Sigmoid colon (tissue), 6 donors: ENCODE measurements at regions not wholly inside any gene's neighbourhood (a gene's known extent, or its start where the extent isn't known, plus 50 kb on each side); places are given as distances from the start of the nearest gene placed in this dataset.

Experiments
- DNase-seq: peaks from one replicate; pipeline ENCODE4 v3.0.0-alpha.2; 2019
- H3K27ac ChIP-seq, 4 donors: fragments of 200-600 bp; sonication (generic); one replicate each; pipeline ENCODE4 v1.5.1; 2016 to 2019; ENCODE audit warnings: mild to moderate bottlenecking in 1 of 4
- H3K27me3 ChIP-seq, 3 donors: fragments of 200-600 bp; sonication (generic); one replicate each; pipeline ENCODE4 v1.5.1; 2019; ENCODE audit warnings: mild to moderate bottlenecking in 1 of 3
- H3K36me3 ChIP-seq, 4 donors: fragments of 200-600 bp; sonication (generic); one replicate each; pipeline ENCODE4 v1.5.1; 2016 to 2019
- H3K4me1 ChIP-seq, 4 donors: fragments of 200-600 bp; sonication (generic); one replicate each; pipeline ENCODE4 v1.5.1; 2017 to 2019
- H3K4me3 ChIP-seq, 4 donors: fragments of 200-600 bp; sonication (generic); one replicate each; pipeline ENCODE4 v1.5.1; 2017 to 2019; ENCODE audit warnings: mild to moderate bottlenecking in 2 of 4, moderate library complexity in 1 of 4
- H3K9me3 ChIP-seq, 4 donors: fragments of 200-600 bp in 3 of 4; sonication (generic) in 3 of 4; one replicate each; pipeline versions ENCODE4 v1.5.1 to v1.6.1; 2013 to 2019
- EP300 ChIP-seq, 4 donors: sonication (generic); formaldehyde crosslinking; IDR thresholded peaks; one replicate each; pipeline ENCODE4 v1.6.1; 2017; ENCODE audit warnings: antibody characterized with exemption in 4 of 4
- POLR2A ChIP-seq, 2 donors: fragments of 450-650 bp; IDR thresholded peaks; one replicate each; pipeline ENCODE4 v1.6.1; 2016; ENCODE audit warnings: antibody characterized with exemption in 2 of 2, mild to moderate bottlenecking in 2 of 2, moderate library complexity in 2 of 2
- POLR2AphosphoS5 ChIP-seq, 4 donors: sonication (generic); formaldehyde crosslinking; IDR thresholded peaks; one replicate each; pipeline ENCODE4 v1.6.1; 2017; ENCODE audit warnings: antibody characterized with exemption in 4 of 4
- WGBS, 2 donors: extraction: QIAGEN DNeasy Blood & Tissue Kit; methylation state at CpG; one replicate each; pipeline ENCODE4 v1.1.7; 2013; 5-methylcytosine and 5-hydroxymethylcytosine counted together
- intact Hi-C: fragments of 100-400 bp; cut with DNase I; formaldehyde crosslinking; loops from one replicate; pipeline ENCODE4 v1.15.1; 2023
- TF ChIP-seq, protein P1 (sequence below), 4 experiments: fragments of 450-650 bp in 3 of 4; fragments of 200-600 bp in 1 of 4; IDR thresholded peaks; one replicate each; pipeline ENCODE4 v1.5.1; 2016 to 2019; ENCODE audit warnings: antibody characterized with exemption in 4 of 4, mild to moderate bottlenecking in 3 of 4, moderate library complexity in 2 of 4
- donor health status: healthy with polysubstance abuse.
- donor health status: healthy.

DNA sequence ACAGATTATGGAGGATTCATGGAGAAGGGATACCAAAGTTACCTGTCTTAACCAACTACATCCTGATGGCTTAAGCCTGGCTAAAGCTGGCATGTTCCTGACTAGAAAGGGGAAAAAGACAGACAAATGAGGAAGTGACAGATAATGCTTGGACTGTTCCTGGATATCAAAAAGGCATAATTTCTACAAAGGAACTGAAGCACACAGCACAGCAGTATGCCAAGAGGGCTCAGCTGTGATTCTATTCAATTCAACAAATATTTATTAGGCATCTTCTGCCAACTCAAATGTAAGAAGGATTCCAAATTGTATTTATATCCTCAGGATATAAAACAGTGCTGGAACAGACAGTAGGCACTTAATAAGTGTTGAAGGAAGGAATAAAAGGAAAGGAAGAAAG, 59.5 kb downstream of the KLF12 start:
- no peak for TF ChIP-seq POLR2AphosphoS5 (IDR thresholded peaks at IDR 0.05)
- no peak for TF ChIP-seq EP300 (IDR thresholded peaks at IDR 0.05)
- TF ChIP-seq, protein P1, sequence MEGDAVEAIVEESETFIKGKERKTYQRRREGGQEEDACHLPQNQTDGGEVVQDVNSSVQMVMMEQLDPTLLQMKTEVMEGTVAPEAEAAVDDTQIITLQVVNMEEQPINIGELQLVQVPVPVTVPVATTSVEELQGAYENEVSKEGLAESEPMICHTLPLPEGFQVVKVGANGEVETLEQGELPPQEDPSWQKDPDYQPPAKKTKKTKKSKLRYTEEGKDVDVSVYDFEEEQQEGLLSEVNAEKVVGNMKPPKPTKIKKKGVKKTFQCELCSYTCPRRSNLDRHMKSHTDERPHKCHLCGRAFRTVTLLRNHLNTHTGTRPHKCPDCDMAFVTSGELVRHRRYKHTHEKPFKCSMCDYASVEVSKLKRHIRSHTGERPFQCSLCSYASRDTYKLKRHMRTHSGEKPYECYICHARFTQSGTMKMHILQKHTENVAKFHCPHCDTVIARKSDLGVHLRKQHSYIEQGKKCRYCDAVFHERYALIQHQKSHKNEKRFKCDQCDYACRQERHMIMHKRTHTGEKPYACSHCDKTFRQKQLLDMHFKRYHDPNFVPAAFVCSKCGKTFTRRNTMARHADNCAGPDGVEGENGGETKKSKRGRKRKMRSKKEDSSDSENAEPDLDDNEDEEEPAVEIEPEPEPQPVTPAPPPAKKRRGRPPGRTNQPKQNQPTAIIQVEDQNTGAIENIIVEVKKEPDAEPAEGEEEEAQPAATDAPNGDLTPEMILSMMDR (IDR thresholded peaks at IDR 0.05): no peak
- TF ChIP-seq POLR2A (IDR thresholded peaks at IDR 0.05): no peak
- Histone ChIP-seq H3K27ac (peak overlapping the region in 2 of 4 donors; percentile 1 to 20), H3K27me3 (no peaks in the 10 kb centered on the region), H3K4me1 (peaks cover 0 to 58% (median 35%) of the 10 kb centered on the region in 4 donors), H3K9me3 (no peaks in the 10 kb centered on the region), H3K36me3 (no peaks in the 10 kb centered on the region), H3K4me3 (no peak overlapping the region)
- intact Hi-C loops: loop anchor here (5.0 kb wide), 2 partner anchors 38 to 58 kb away; partner anchors contain the start of gene KLF12
- DNase-seq: no peak

DNA sequence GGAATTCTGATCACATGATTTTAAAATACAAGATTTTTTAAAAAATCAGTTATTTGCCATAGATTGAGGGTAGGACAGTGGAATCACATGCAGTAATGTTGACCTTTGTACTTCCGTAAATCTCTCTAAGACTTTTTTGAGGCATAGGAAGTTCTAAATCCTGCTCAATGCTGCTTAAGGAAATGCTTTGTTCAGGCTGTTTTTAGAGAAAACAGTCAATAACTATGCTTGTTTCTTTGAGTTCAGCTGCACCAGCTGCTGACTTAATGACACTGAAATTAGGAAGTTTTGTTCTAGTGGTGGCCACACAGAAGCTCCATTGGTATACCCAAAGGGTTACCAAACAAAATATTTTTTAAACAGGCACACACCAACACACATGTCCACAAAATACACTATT, 60.9 kb downstream of the KLF12 start:
- WGBS, 2 donors: 80 to 87% methylated on average over 1 of the region's 1 CpG
- Histone ChIP-seq H3K4me3 (no peak overlapping the region), H3K36me3 (no peaks in the 10 kb centered on the region), H3K4me1 (peaks cover 0 to 47% (median 27%) of the 10 kb centered on the region in 4 donors), H3K27me3 (no peaks in the 10 kb centered on the region), H3K27ac (no peak overlapping the region), H3K9me3 (no peaks in the 10 kb centered on the region)
- no peak for DNase-seq
- intact Hi-C loops: no loop called here
- TF ChIP-seq POLR2AphosphoS5 (IDR thresholded peaks at IDR 0.05): no peak
- TF ChIP-seq, protein P1 (IDR thresholded peaks at IDR 0.05): no peak
- no peak for TF ChIP-seq EP300 (IDR thresholded peaks at IDR 0.05)
- no peak for TF ChIP-seq POLR2A (IDR thresholded peaks at IDR 0.05)

DNA sequence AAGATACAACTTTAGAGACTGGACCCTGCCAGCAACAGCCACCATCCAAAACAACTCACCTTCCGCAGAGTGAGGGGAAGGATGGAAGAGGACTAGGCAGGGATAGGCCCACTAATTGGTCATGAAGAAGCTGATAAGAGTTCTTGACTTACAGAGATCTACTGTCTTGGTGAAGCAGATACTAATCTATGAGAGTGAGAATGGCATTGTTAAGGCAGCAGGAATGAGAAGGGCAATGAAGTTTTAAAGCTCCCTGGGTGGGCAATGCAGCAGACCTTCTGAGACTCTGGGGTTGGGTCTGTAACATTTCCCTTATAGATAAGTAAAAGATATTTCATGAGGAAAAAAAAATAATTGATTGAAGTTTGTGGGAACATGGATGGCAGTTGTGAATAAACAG, 63.7 kb downstream of the KLF12 start:
- Histone ChIP-seq H3K9me3 (no peaks in the 10 kb centered on the region), H3K4me3 (no peak overlapping the region), H3K27ac (no peak overlapping the region), H3K4me1 (peaks cover 0 to 38% (median 26%) of the 10 kb centered on the region in 4 donors), H3K27me3 (no peaks in the 10 kb centered on the region), H3K36me3 (no peaks in the 10 kb centered on the region)
- WGBS, 2 donors: 94 to 95% methylated on average over 1 of the region's 1 CpG
- intact Hi-C loops: no loop called here
- no peak for TF ChIP-seq POLR2A (IDR thresholded peaks at IDR 0.05)
- TF ChIP-seq EP300 (IDR thresholded peaks at IDR 0.05): no peak
- TF ChIP-seq, protein P1 (IDR thresholded peaks at IDR 0.05): no peak
- TF ChIP-seq POLR2AphosphoS5 (IDR thresholded peaks at IDR 0.05): no peak
- DNase-seq: no peak

DNA sequence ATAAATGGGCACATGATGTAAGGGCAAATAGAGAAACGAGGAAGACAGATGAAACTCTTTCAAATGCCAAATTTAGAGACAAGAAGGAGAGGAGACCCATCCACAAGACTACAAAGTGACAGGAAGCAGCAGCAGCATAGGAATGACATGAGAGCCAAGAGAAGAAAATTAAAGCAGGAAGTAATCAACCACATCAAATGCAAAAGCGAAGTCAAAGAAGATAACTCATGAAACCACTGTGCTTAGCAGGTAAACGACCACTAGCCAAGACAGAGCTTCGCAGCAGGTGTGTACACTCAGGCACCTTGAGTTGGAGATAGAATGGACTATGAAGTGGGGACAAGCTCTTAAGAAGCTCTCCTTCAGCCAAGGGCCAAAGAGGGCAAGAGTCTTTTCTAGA, 64.1 kb downstream of the KLF12 start:
- H3K27me3 ChIP-seq: no peaks in the 10 kb centered on the region
- H3K4me3 ChIP-seq: no peak overlapping the region
- no peaks in the 10 kb centered on the region for H3K36me3 ChIP-seq
- TF ChIP-seq POLR2A (IDR thresholded peaks at IDR 0.05) (no peak), EP300 (IDR thresholded peaks at IDR 0.05) (no peak), POLR2AphosphoS5 (IDR thresholded peaks at IDR 0.05) (no peak)
- TF ChIP-seq, protein P1 (IDR thresholded peaks at IDR 0.05): no peak
- intact Hi-C loops: no loop called here
- WGBS, 2 donors: 50 to 76% methylated on average over 4 of the region's 4 CpGs
- H3K27ac ChIP-seq: no peak overlapping the region
- H3K4me1 ChIP-seq: peaks cover 0 to 33% (median 22%) of the 10 kb centered on the region in 4 donors
- H3K9me3 ChIP-seq: no peaks in the 10 kb centered on the region
- no peak for DNase-seq

DNA sequence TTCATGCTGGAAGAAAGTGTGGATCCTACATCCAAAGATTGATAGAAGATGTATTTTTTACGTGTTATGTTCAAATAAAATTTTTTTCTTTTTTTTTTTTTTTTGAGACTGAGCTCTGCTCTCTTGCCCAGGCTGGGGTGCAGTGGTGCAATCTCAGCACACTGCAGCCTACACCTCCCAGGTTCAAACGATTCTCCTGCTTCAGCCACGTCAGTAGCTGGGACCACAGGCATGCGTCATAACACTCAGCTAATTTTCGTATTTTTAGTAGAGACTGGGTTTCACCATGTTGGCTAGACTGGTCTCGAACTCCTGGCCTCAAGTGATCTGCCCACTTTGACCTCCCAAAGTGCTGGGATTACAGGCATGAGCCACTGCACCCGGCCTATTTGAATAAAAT, 65.7 kb downstream of the KLF12 start:
- H3K27me3 ChIP-seq: no peaks in the 10 kb centered on the region
- 91 to 93% methylated on average over 7 of the region's 7 CpGs for WGBS, 2 donors
- intact Hi-C loops: no loop called here
- H3K36me3 ChIP-seq: no peaks in the 10 kb centered on the region
- no peak for DNase-seq
- H3K9me3 ChIP-seq: no peaks in the 10 kb centered on the region
- H3K4me3 ChIP-seq: no peak overlapping the region
- H3K27ac ChIP-seq: no peak overlapping the region
- TF ChIP-seq EP300 (IDR thresholded peaks at IDR 0.05) (no peak), POLR2A (IDR thresholded peaks at IDR 0.05) (no peak), POLR2AphosphoS5 (IDR thresholded peaks at IDR 0.05) (no peak)
- TF ChIP-seq, protein P1 (IDR thresholded peaks at IDR 0.05): no peak
- H3K4me1 ChIP-seq: peaks cover 0 to 31% (median 21%) of the 10 kb centered on the region in 4 donors
